ENCODE measurements at regions not wholly inside any gene's neighbourhood (a gene's known extent, or its start where the extent isn't known, plus 50 kb on each side); places are given as distances from the start of the nearest gene placed in this dataset.

GRCh38 chr1:5658340-5659316, 333.6 kb downstream of the NPHP4 start:
- DNase-seq = no peak

- DNase-seq = no peak
These were observed 340.0 kb downstream of the NPHP4 start for GRCh38 chr1:5651964-5652821.

GRCh38 chr1:5651473-5651872, 340.8 kb downstream of the NPHP4 start:
- DNase-seq = no peak

- no peak for DNase-seq
These were observed 341.2 kb downstream of the NPHP4 start for GRCh38 chr1:5651027-5651410.

GRCh38 chr1:5650283-5651026, 341.8 kb downstream of the NPHP4 start:
- peak; percentile 30 for DNase-seq

GRCh38 chr1:5649795-5650194, 342.4 kb downstream of the NPHP4 start:
- DNase-seq = no peak

- DNase-seq = no peak
These were observed 343.1 kb downstream of the NPHP4 start for GRCh38 chr1:5649166-5649551.

- no peak for DNase-seq
These were observed 343.6 kb downstream of the NPHP4 start for GRCh38 chr1:5648410-5649165.

DNA sequence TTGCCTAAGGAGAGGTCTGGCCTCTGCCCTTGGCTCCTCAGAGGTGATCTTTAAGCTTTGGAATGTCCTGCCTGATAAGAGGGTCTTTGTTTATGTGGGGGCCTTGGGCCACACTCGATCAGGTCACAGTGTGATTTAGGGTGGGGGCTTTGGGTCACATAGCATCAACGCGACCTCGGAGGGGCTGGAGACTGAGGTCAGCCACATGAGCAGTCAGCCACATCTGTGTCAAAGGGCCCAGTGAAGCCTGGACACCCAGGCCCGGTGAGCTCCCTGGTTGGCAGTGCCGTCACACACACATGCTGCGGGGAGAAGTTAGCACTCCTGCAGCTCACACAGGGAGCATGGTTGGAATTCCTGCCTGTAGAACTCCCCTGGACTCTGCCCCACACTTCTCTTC, 345.0 kb downstream of the NPHP4 start:
- no peak for DNase-seq

DNA sequence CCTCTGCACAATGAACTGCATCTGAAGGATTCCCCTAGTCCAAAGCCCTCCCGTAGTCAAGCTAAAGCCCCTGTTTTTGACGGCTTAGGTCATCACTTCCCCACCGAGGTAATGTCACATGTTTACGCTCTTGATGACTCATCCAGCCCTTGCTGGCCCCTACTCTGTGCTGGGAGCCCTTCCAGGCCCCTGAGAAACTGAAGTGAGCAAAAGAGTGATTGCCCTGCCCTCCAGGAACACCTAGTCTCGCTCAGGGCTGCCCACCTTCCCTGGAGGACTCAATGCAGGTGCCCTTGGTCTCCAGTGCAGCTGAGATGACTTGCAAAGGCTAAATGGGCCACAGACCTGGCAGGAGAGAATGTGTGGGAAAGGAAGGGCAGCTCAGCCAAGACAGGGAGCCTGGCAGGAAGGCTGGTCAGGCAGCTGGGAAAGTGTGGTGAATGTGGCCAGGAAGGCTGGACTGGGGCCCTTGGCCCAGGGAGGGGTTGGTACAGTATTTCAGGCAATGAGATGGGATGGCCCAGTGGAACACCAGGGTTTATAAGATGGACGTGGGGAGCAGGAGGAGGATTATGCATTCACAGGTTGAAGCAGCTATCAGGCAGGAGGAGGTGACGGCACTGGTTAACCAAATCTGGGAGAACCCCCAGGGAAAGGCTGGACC, 345.6 kb downstream of the NPHP4 start:
- DNase-seq = no peak

DNA sequence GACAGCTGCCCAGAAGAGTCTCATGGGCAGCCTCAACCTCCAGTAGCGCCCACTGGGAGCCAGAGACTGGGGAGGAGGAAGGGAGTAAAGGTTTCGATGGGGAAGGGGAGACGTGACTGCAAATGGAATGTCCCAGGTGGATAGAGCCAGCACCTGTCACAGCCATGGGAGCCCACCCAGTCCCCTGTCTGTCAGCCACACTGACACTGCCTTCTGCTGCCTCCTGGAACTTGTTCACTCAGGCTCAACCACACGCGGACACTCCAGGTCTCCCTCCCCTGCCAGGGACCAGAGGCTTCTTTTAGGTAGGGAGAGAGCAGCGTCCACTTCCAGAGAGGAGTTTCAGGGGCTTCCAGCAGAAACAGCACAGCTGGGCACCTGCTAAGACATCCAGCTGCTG, 346.3 kb downstream of the NPHP4 start:
- DNase-seq = no peak

DNA sequence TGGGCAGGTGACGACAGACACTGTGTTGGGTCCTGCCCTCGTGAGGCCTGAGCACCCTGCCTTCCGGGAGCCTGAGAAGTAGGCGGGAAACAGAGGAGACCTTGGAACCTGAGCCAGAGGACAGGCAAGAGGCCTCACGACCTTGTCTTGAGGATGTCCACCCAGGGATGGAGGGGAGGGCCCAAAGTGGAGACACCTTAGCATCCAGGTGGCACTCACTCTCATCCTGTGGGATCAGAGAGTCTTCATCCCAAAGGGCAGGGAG, 347.2 kb downstream of the NPHP4 start:
- DNase-seq = no peak

DNA sequence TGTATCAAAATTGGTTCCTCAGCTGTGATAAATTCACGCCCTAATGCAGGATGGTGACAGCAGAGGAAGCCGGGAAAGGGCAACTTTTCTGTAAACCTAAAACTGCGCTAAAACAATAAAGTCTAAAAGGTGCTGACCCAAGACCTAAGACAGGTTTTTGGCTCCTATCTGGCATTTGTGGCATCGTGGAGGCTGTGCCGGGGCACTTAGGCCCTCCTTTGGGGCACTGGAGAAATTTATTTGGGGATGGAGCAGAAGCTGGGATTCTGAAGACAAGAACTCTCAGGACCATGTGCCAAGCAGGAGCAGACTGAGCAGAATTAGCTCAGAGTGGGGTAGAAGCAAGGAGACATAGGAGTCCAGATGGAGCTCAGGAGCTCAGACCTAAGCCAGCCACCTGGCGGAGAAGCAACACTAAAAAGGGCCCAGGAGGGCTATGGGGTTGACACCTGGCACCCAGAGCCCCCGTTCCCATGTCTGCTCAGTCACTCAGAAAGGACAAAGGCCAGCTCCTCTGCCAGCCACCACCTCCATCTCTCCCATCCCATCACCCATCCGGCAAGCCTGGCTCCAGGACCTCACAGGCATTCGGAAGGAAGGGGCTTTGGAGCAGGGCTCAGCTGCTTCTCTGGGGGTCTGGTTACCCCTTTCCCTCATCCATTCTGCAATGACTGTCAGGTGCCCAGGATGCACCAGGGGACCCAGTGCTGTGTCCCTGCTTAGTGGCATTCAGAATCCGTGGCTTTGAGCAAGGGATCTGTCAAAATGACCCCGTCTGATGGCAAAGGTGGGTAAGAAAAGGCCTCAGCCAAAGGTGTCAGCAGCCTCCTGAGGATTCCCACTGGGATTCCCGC, 347.7 kb downstream of the NPHP4 start:
- DNase-seq = no peak

DNA sequence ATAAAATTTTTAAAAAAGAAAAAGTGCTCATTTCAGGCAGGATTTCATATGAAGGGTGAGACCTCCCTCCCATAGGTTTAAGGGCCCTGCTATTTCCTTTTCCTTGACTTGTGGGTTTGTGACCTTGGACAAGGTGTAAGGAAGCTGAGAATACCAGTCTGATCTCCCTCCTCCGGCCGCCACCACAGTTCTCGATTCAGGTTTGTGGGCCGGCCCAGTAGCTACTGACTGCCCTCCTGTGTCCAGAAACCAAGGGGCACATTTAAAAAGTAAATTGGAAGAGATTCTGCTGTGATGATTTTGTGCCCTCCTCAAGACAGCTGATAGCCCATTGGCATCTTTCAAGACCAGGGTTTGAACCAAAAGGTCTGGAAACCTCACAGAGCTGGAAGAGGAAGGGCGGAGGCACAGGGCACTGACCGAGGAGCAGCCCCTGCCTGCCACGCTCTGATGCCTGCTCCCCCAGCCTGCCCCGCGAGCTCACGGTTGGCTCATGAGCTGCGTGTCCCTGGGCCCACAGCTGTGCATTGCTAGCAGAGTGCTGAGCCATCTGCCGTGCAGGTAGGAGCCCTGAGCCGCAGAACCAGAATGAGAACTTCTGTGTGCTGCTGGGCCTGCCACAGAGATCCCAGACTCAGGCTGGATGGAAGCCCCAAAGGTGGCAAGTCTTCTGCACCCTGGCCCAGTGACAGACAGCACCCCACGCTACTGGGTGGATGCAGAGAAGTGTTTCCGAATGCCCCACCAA, 348.7 kb downstream of the NPHP4 start:
- DNase-seq = no peak

DNA sequence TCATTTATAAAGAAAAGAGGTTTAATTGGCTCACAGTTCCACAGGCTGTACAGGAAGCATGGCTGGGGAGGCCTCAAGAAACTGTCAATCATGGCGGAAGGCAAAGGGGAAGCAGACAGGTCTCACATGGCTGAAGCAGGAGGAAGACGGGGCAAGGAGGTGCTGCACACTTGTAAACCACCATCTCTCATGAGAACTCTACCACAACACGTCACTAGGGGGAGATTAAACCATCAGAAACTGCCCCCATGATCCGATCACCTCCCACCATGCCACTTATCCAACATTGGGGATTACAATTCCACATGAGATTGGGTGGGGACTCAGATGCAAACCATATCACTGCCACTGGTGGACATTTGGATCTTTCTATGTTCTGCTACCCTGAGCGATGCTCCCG, 351.4 kb downstream of the NPHP4 start:
- no peak for DNase-seq

DNA sequence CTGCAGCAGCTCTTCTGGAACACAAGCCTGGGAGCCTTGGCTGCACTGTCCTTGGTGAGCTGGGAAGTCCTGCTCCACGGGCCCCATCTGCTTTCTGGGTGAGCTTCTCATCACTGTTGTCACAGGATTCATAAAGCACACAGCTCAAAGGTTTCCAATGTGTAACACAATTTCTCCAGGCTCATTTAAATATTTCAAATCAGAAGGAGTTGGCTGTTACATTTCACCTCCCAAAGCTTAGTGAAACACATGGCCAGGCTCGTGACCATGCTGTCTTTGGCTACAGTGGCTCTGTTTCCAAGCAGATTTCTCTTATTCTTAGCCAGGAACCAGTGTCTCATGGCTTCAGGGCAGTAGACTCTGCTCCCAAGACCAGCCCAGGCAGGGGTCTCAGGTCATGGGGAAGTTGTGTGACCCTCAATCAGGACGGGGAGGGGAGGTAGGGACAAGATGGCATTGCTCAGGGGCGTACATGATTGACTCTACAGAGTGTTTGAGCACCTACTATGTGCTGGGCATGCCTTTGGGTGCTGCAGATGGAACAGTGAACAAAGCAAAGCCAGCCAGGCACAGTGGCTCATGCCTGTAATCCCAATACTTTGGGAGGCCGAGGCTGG, 353.0 kb downstream of the NPHP4 start:
- no peak for DNase-seq

DNA sequence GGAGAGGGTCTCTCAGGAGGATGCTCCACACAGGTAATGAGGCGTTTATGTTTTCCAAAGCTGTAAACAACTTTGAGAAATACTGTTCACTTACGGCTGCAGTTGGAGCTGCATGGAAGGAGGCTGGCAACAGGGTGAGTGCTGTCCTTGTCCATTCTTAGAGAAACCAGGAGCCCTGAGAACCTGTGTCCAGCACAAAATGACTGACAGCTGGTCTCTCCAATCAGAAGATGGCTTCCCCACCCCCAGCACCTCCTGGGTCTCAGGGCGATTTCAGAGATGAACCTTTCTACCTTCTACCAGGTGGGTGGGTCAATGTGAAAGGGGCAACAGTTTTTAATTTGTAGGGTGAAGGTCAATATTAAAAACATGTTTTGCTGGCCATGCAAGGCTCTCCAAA, 353.6 kb downstream of the NPHP4 start:
- no peak for DNase-seq

DNA sequence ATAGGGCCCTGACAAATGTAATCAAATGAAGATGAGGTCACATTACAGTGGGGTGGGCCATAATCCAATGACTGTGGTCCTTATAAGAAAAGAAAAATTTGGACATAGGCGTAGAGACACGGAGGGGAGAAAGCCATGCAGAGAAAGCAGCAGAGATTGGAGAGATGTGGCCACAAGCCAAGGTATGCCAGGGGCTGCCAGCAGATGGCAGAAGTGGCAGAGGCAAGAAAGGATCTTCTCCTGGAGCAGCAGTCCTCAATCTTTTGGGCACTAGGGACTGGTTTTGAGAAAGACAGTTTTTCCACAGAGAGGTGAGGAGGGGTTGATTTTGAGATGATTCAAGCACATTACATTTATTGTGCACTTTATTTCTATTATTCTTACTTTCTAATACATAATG, 355.1 kb downstream of the NPHP4 start:
- no peak for DNase-seq

- no peak for DNase-seq
These were observed 357.3 kb downstream of the NPHP4 start for GRCh38 chr1:5634893-5635292.

All from left kidney (tissue), 1 donor.